OCI-LY1 (cell line): ENCODE measurements at regions not wholly inside any gene's neighbourhood (a gene's known extent, or its start where the extent isn't known, plus 50 kb on each side); places are given as distances from the start of the nearest gene placed in this dataset.

Source experiments
- CTCF ChIP-seq: fragments of 200-600 bp; sonication (generic), shearing (Covaris generic); IDR thresholded peaks from 2 replicates; pipeline ENCODE4 v1.5.1; 2017; ENCODE audit warnings: mild to moderate bottlenecking, antibody characterized with exemption, low read length, moderate library complexity, mixed read lengths
- EZH2 ChIP-seq: fragments of 200-600 bp; sonication (generic), shearing (Covaris generic); IDR thresholded peaks from 2 replicates; pipeline ENCODE4 v1.8.0; 2017; ENCODE audit warnings: borderline replicate concordance, mixed run types, mild to moderate bottlenecking, antibody characterized with exemption, low read length, moderate library complexity, mixed read lengths

GRCh38 chr2:217680381-217680780 is 322.4 kb downstream of the TNS1 start:
- TF ChIP-seq CTCF (no peak), EZH2 (no peak)
